ENCODE measurements at regions not wholly inside any gene's neighbourhood (a gene's known extent, or its start where the extent isn't known, plus 50 kb on each side); places are given as distances from the start of the nearest gene placed in this dataset.
A peak's percentile ranks its signal among the peaks of the same experiment; 100 is the strongest.

- no peak for DNase-seq (ENCODE audit: low read depth)
These were observed 1090.6 kb downstream of the GALC start for GRCh38 chr14:86902176-86902950.

- no peak for DNase-seq (ENCODE audit: low read depth)
These were observed 1095.1 kb downstream of the GALC start for GRCh38 chr14:86897704-86898513.

- no peak for DNase-seq (ENCODE audit: low read depth)
These were observed 1095.8 kb downstream of the GALC start for GRCh38 chr14:86897224-86897623.

- no peak for DNase-seq (ENCODE audit: low read depth)
These were observed 1096.3 kb downstream of the GALC start for GRCh38 chr14:86896701-86897100.

- no peak for DNase-seq (ENCODE audit: low read depth)
These were observed 1100.6 kb downstream of the GALC start for GRCh38 chr14:86892152-86892956.

GRCh38 chr14:86885280-86885679 lies 1107.7 kb downstream of the GALC start:
- DNase-seq (ENCODE audit: low read depth): no peak

- DNase-seq (ENCODE audit: low read depth): no peak
These were observed 1108.5 kb downstream of the GALC start for GRCh38 chr14:86884498-86884897.

GRCh38 chr14:86882818-86883217 lies 1110.2 kb downstream of the GALC start:
- no peak for DNase-seq (ENCODE audit: low read depth)

- no peak for DNase-seq (ENCODE audit: low read depth)
These were observed 1127.0 kb downstream of the GALC start for GRCh38 chr14:86865934-86866333.

GRCh38 chr14:86858591-86858990 lies 1134.4 kb downstream of the GALC start:
- DNase-seq (ENCODE audit: low read depth): peak; percentile 91

- DNase-seq (ENCODE audit: low read depth): peak; percentile 88
These were observed 1135.0 kb downstream of the GALC start for GRCh38 chr14:86858031-86858430.

- no peak for DNase-seq (ENCODE audit: low read depth)
These were observed 1140.5 kb downstream of the GALC start for GRCh38 chr14:86852530-86852929.

GRCh38 chr14:86847140-86847539 lies 1145.8 kb downstream of the GALC start:
- DNase-seq (ENCODE audit: low read depth): no peak

GRCh38 chr14:86838363-86838762 lies 1154.6 kb downstream of the GALC start:
- DNase-seq (ENCODE audit: low read depth): no peak

- peak; percentile 6 for DNase-seq (ENCODE audit: low read depth)
These were observed 1166.3 kb downstream of the GALC start for GRCh38 chr14:86826661-86827060.

- no peak for DNase-seq (ENCODE audit: low read depth)
These were observed 1168.8 kb downstream of the GALC start for GRCh38 chr14:86824167-86824566.

- no peak for DNase-seq (ENCODE audit: low read depth)
These were observed 1169.4 kb downstream of the GALC start for GRCh38 chr14:86823581-86823980.

GRCh38 chr14:86815341-86815740 lies 1177.6 kb downstream of the GALC start:
- DNase-seq (ENCODE audit: low read depth): no peak

- DNase-seq (ENCODE audit: low read depth): no peak
These were observed 1190.3 kb downstream of the GALC start for GRCh38 chr14:86802726-86803125.

GRCh38 chr14:86799244-86799647 lies 1193.7 kb downstream of the GALC start:
- peak; percentile 95 for DNase-seq (ENCODE audit: low read depth)

GRCh38 chr14:86798330-86798729 lies 1194.7 kb downstream of the GALC start:
- DNase-seq (ENCODE audit: low read depth): peak; percentile 75

GRCh38 chr14:86797075-86797351 lies 1196.0 kb downstream of the GALC start:
- DNase-seq (ENCODE audit: low read depth): no peak

All from renal cortical epithelial cell (primary cell).